ENCODE measurements at regions not wholly inside any gene's neighbourhood (a gene's known extent, or its start where the extent isn't known, plus 50 kb on each side); places are given as distances from the start of the nearest gene placed in this dataset.

GRCh38 chr17:13962716-13963240 lies 106.5 kb upstream of the COX10 start:
- FAIRE-seq = no peak
- Histone ChIP-seq H3K27me3 (ENCODE audit: control insufficient read depth, insufficient read depth, low read length) (no peaks in the 10 kb centered on the region), H3K4me3 (ENCODE audit: low read length in 3 of 3) (no peak overlapping the region), H3K36me3 (ENCODE audit: control insufficient read depth in 2 of 3, insufficient read depth in 3 of 3, low read length in 3 of 3) (no peaks in the 10 kb centered on the region), H3K9me3 (ENCODE audit: control insufficient read depth in 2 of 3, insufficient read depth in 1 of 3, low read length in 3 of 3) (no peaks in the 10 kb centered on the region), H3K27ac (ENCODE audit: low read depth in 2 of 2, low read length in 2 of 2) (no peak overlapping the region), H3K4me1 (ENCODE audit: control insufficient read depth in 2 of 3, insufficient read depth in 2 of 3, low read depth in 1 of 3, low read length in 3 of 3) (no peaks in the 10 kb centered on the region), H3K9ac (ENCODE audit: low read length in 3 of 3) (no peak overlapping the region)
- DNase-seq = no peak
- intact Hi-C loops (cut with DNase I) = no loop called here
- no peak for TF ChIP-seq CTCF (IDR thresholded peaks at IDR 0.05; ENCODE audit: borderline replicate concordance, extremely low read depth, insufficient read depth)

GRCh38 chr17:13967416-13967815 lies 101.9 kb upstream of the COX10 start:
- H3K36me3 ChIP-seq (ENCODE audit: control insufficient read depth in 2 of 3, insufficient read depth in 3 of 3, low read length in 3 of 3) = no peaks in the 10 kb centered on the region
- H3K27ac ChIP-seq (ENCODE audit: low read depth in 2 of 2, low read length in 2 of 2) = no peak overlapping the region
- no peaks in the 10 kb centered on the region for H3K4me1 ChIP-seq (ENCODE audit: control insufficient read depth in 2 of 3, insufficient read depth in 2 of 3, low read depth in 1 of 3, low read length in 3 of 3)
- DNase-seq = no peak
- no peak overlapping the region for H3K4me3 ChIP-seq (ENCODE audit: low read length in 3 of 3)
- H3K9me3 ChIP-seq (ENCODE audit: control insufficient read depth in 2 of 3, insufficient read depth in 1 of 3, low read length in 3 of 3) = no peaks in the 10 kb centered on the region
- no peak overlapping the region for H3K9ac ChIP-seq (ENCODE audit: low read length in 3 of 3)
- no peak for TF ChIP-seq CTCF (IDR thresholded peaks at IDR 0.05; ENCODE audit: borderline replicate concordance, extremely low read depth, insufficient read depth)
- no peak for FAIRE-seq
- no peaks in the 10 kb centered on the region for H3K27me3 ChIP-seq (ENCODE audit: control insufficient read depth, insufficient read depth, low read length)
- intact Hi-C loops (cut with DNase I) = no loop called here

GRCh38 chr17:13970531-13970930 lies 98.8 kb upstream of the COX10 start:
- intact Hi-C loops (cut with DNase I) = no loop called here
- no peaks in the 10 kb centered on the region for H3K27me3 ChIP-seq (ENCODE audit: control insufficient read depth, insufficient read depth, low read length)
- no peak overlapping the region for H3K4me3 ChIP-seq (ENCODE audit: low read length in 3 of 3)
- no peak for FAIRE-seq
- H3K9ac ChIP-seq (ENCODE audit: low read length in 3 of 3) = no peak overlapping the region
- no peaks in the 10 kb centered on the region for H3K4me1 ChIP-seq (ENCODE audit: control insufficient read depth in 2 of 3, insufficient read depth in 2 of 3, low read depth in 1 of 3, low read length in 3 of 3)
- no peaks in the 10 kb centered on the region for H3K36me3 ChIP-seq (ENCODE audit: control insufficient read depth in 2 of 3, insufficient read depth in 3 of 3, low read length in 3 of 3)
- H3K27ac ChIP-seq (ENCODE audit: low read depth in 2 of 2, low read length in 2 of 2) = no peak overlapping the region
- no peaks in the 10 kb centered on the region for H3K9me3 ChIP-seq (ENCODE audit: control insufficient read depth in 2 of 3, insufficient read depth in 1 of 3, low read length in 3 of 3)
- TF ChIP-seq CTCF (IDR thresholded peaks at IDR 0.05; ENCODE audit: borderline replicate concordance, extremely low read depth, insufficient read depth) = no peak
- DNase-seq = no peak

All from kidney (tissue), 13 donors.